GM12878 (cell line): ENCODE measurements at regions not wholly inside any gene's neighbourhood (a gene's known extent, or its start where the extent isn't known, plus 50 kb on each side); places are given as distances from the start of the nearest gene placed in this dataset.

Experiments
- ATAC-seq: fragments of 200-7000 bp; cut with Tn5 transposase; 3 replicates; pipeline ENCODE4 v1.9.1; 2020; ENCODE audit warnings: mild to moderate bottlenecking, moderate library complexity
- BruUV-seq: library from RNA; stranded (reverse); fragments of 400-500 nt; replicated peaks from 2 replicates; lab custom pipeline; 2021; lab: Mats Ljungman, UMichigan
- CTCF ChIA-PET: fragments of 300-600 bp; sonication (Branson Sonifier 250); formaldehyde crosslinking; extraction: SDS; loops from one replicate; lab custom pipeline; 2021; ENCODE audit warnings: inconsistent platforms; lab: Yijun Ruan, JAX
- POLR2A ChIA-PET: fragments of 350-600 bp; formaldehyde crosslinking; extraction: SDS; loops from one replicate; lab custom pipeline; 2021; ENCODE audit warnings: inconsistent platforms; lab: Charles Lee
- RAD21 ChIA-PET: fragments of 300-600 bp; sonication (Branson Sonifier 250); formaldehyde crosslinking; loops from one replicate; lab custom pipeline; 2023; ENCODE audit warnings: antibody characterized with exemption; ENCODE audit not compliant: unreplicated experiment; lab: Charles Lee
- SMC1A ChIA-PET: fragments of 300-600 bp; sonication (Branson Sonifier 250); formaldehyde crosslinking; loops from one replicate; lab custom pipeline; 2023; ENCODE audit not compliant: unreplicated experiment, uncharacterized antibody; lab: Charles Lee
- DNase-seq: peaks from one replicate; pipeline ENCODE4 v3.0.0-alpha.2; 2011; ENCODE audit warnings: low read depth, low spot score
- FAIRE-seq: peaks from 3 replicates; lab custom pipeline; 2011; peaks lifted over from hg19 to GRCh38; lab: Jason Lieb, UNC
- H2AFZ ChIP-seq: 2 replicates; pipeline ENCODE4 v1.6.0; 2011; ENCODE audit warnings: low read depth, low read length, control low read depth; ENCODE audit not compliant: control insufficient read depth
- H3K27ac ChIP-seq: 2 replicates; pipeline ENCODE4 v1.5.1; 2011; ENCODE audit warnings: control low read depth; ENCODE audit not compliant: control insufficient read depth, insufficient read depth
- H3K27me3 ChIP-seq, 2 experiments: replicated peaks in 1 of 2; 2 replicates each; pipeline versions ENCODE4 v1.6.0 to v1.6.1; 2011; ENCODE audit warnings: low read length in 1 of 2; ENCODE audit not compliant: control insufficient read depth in 2 of 2, insufficient read depth in 2 of 2
- H3K36me3 ChIP-seq, 2 experiments: 2 replicates each; pipeline ENCODE4 v1.5.1; 2011; ENCODE audit warnings: low read length in 1 of 2; ENCODE audit not compliant: control insufficient read depth in 2 of 2, insufficient read depth in 2 of 2
- H3K4me1 ChIP-seq: 2 replicates; pipeline ENCODE4 v1.6.1; 2011; ENCODE audit warnings: mild to moderate bottlenecking, low read length, moderate library complexity, mixed read lengths; ENCODE audit not compliant: control insufficient read depth, insufficient read depth
- H3K4me2 ChIP-seq: 2 replicates; pipeline ENCODE4 v1.6.0; 2011; ENCODE audit warnings: control low read depth; ENCODE audit not compliant: control insufficient read depth, insufficient read depth
- H3K4me3 ChIP-seq: fragments of 200-600 bp; sonication (generic); 2 replicates; pipeline ENCODE4 v1.5.1; 2016
- H3K79me2 ChIP-seq: 2 replicates; pipeline ENCODE4 v1.6.0; 2011; ENCODE audit warnings: low read length; ENCODE audit not compliant: control insufficient read depth, insufficient read depth
- H3K9ac ChIP-seq: 2 replicates; pipeline ENCODE4 v1.8.0; 2011; ENCODE audit warnings: low read length, control low read depth, mixed read lengths; ENCODE audit not compliant: control insufficient read depth, insufficient read depth
- H3K9me3 ChIP-seq: replicated peaks from 3 replicates; pipeline ENCODE4 v1.5.1; 2011; ENCODE audit warnings: mild to moderate bottlenecking, low read length; ENCODE audit not compliant: control insufficient read depth, insufficient read depth
- H4K20me1 ChIP-seq: 2 replicates; pipeline ENCODE4 v1.6.0; 2011; ENCODE audit not compliant: control insufficient read depth, insufficient read depth
- ASH2L ChIP-seq: fragments of 300-600, 200-600 bp; sonication (generic); IDR thresholded peaks from 2 replicates; pipeline ENCODE4 v1.6.1; 2017; ENCODE audit warnings: low read depth, mild to moderate bottlenecking, borderline replicate concordance
- MLLT1 ChIP-seq: fragments of 450-650 bp; IDR thresholded peaks from 2 replicates; pipeline ENCODE4 v1.6.1; 2016; ENCODE audit warnings: mild to moderate bottlenecking
- NBN ChIP-seq: fragments of 450-650 bp; IDR thresholded peaks from 2 replicates; pipeline ENCODE4 v1.6.1; 2016
- NFYB ChIP-seq: IDR thresholded peaks from 2 replicates; pipeline ENCODE4 v1.6.1; 2011; ENCODE audit warnings: low read depth, mild to moderate bottlenecking, low read length, improper control_type of control experiment, moderate library complexity; ENCODE audit not compliant: insufficient read depth
- REST ChIP-seq: IDR thresholded peaks from 2 replicates; pipeline ENCODE4 v1.6.1; 2012; ENCODE audit warnings: mild to moderate bottlenecking, low read depth, low read length
- TCF3 ChIP-seq: IDR thresholded peaks from 2 replicates; pipeline ENCODE4 v1.6.1; 2012; ENCODE audit warnings: low read depth, mild to moderate bottlenecking, low read length, borderline replicate concordance; ENCODE audit not compliant: insufficient read depth
- TCF7 ChIP-seq: IDR thresholded peaks from 2 replicates; pipeline ENCODE4 v1.6.1; 2014; ENCODE audit warnings: antibody characterized with exemption, borderline replicate concordance
- ZNF274 ChIP-seq: IDR thresholded peaks from one replicate; pipeline ENCODE4 v1.8.0; 2011; ENCODE audit not compliant: insufficient read length, insufficient read depth
- ZNF592 ChIP-seq: fragments of 450-650 bp; IDR thresholded peaks from 2 replicates; pipeline ENCODE4 v1.6.1; 2017; ENCODE audit warnings: mild to moderate bottlenecking, moderate library complexity
- WGBS: methylation state at CpG from one replicate; pipeline ENCODE4 v1.1.6; 2016; ENCODE audit warnings: low lambda C conversion rate; ENCODE audit not compliant: insufficient replicate concordance, insufficient coverage; ENCODE audit errors: missing lambda C conversion rate; 5-methylcytosine and 5-hydroxymethylcytosine counted together
- in situ Hi-C: fragments of 300-500 bp; cut with MboI; formaldehyde crosslinking; loops from 9 replicates; pipeline ENCODE4 v1.14.3; 2018; ENCODE audit warnings: mixed read lengths
- intact Hi-C: fragments of 100-400 bp; cut with micrococcal nuclease; formaldehyde crosslinking; loops from one replicate; pipeline ENCODE4 v1.14.2; 2022; ENCODE audit not compliant: unreplicated experiment

- no peak overlapping the region for H3K4me3 ChIP-seq
- no peaks in the 10 kb centered on the region for H3K9me3 ChIP-seq
- no peaks in the 10 kb centered on the region for H3K36me3 ChIP-seq
- no TSS peak for BruUV-seq
- no peak overlapping the region for H3K4me2 ChIP-seq
- CTCF ChIA-PET, result no interaction called here
- intact Hi-C loops (no loop called here), in situ Hi-C loops (no loop called here)
- SMC1A ChIA-PET, result no interaction called here
- DNase-seq, result no peak
- POLR2A ChIA-PET, result no interaction called here
- H3K27ac ChIP-seq, result no peak overlapping the region
- TF ChIP-seq NBN (no peak), NFYB (no peak), ASH2L (no peak), ZNF592 (no peak), REST (no peak), MLLT1 (no peak), TCF3 (no peak), TCF7 (no peak), ZNF274 (no peak)
- H2AFZ ChIP-seq, result no peak overlapping the region
- peaks cover 0 to 3% of the 10 kb centered on the region in 2 experiments; a peak in 2 of 4 replicates for H3K27me3 ChIP-seq
- no peak overlapping the region for H3K9ac ChIP-seq
- ATAC-seq, result no peak
- H4K20me1 ChIP-seq, result no peaks in the 10 kb centered on the region
- RAD21 ChIA-PET, result no interaction called here
- no peak for FAIRE-seq
- no peaks in the 10 kb centered on the region for H3K4me1 ChIP-seq
- H3K79me2 ChIP-seq, result no peaks in the 10 kb centered on the region
- 34% methylated on average over 5 of the region's 6 CpGs for WGBS
Measured at GRCh38 chr2:129720360-129720759, 259.1 kb upstream of the RAB6C start.
